ENCODE measurements at regions not wholly inside any gene's neighbourhood (a gene's known extent, or its start where the extent isn't known, plus 50 kb on each side); places are given as distances from the start of the nearest gene placed in this dataset.

DNA sequence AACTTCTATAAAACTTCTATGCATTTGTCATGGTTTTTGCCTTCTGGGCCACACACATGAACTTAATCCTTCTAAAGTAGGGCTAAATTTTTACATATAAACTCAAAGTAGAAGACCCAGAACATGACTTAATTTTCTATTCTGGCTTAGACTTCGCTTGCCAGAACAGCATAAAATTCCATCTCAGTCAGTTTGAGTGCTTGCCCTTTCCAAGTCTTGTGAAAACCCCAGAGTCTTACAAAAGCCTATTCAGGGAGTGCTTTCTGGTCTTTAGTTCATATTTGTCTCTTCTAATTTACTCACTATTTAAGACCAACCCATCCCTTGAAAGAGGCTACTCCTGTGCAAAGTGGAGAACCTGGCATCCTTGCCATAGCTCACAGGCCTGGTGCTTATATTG lies 201.6 kb upstream of the MEOX2 start:
- TF ChIP-seq EP300 (IDR thresholded peaks at IDR 0.05) (peak in 1 of 2 donors; percentile 6), POLR2A (IDR thresholded peaks at IDR 0.05) (no peak)
- TF ChIP-seq, protein P1, sequence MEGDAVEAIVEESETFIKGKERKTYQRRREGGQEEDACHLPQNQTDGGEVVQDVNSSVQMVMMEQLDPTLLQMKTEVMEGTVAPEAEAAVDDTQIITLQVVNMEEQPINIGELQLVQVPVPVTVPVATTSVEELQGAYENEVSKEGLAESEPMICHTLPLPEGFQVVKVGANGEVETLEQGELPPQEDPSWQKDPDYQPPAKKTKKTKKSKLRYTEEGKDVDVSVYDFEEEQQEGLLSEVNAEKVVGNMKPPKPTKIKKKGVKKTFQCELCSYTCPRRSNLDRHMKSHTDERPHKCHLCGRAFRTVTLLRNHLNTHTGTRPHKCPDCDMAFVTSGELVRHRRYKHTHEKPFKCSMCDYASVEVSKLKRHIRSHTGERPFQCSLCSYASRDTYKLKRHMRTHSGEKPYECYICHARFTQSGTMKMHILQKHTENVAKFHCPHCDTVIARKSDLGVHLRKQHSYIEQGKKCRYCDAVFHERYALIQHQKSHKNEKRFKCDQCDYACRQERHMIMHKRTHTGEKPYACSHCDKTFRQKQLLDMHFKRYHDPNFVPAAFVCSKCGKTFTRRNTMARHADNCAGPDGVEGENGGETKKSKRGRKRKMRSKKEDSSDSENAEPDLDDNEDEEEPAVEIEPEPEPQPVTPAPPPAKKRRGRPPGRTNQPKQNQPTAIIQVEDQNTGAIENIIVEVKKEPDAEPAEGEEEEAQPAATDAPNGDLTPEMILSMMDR (IDR thresholded peaks at IDR 0.05): no peak
- WGBS, 2 donors: 27 to 39% methylated on average over 1 of the region's 1 CpG

DNA sequence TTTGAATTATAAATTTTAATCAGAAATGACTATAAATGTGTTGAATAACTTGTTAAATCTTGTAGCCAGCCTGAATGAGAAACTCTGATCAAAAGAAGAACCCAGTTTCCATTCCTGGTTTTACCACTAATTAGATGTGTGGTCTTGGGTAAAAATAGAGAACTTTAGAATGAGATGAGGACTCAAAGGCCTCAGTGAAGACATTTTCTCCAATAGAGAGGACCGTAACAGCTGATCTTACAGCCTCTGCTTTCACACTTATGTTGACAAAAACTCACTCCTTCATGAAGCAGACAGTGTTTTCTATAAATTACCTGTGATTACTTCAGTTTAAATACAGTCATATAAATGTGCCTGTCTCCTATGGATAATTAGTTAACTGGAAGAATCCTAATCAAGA lies 200.1 kb upstream of the MEOX2 start:
- Histone ChIP-seq H3K36me3 (no peaks in the 10 kb centered on the region), H3K4me3 (no peak overlapping the region), H3K9me3 (no peaks in the 10 kb centered on the region), H3K4me1 (peaks cover 0 to 29% (median 0%) of the 10 kb centered on the region in 4 donors), H3K27me3 (no peaks in the 10 kb centered on the region), H3K27ac (no peak overlapping the region)
- TF ChIP-seq, protein P1 (IDR thresholded peaks at IDR 0.05): no peak
- TF ChIP-seq POLR2A (IDR thresholded peaks at IDR 0.05): no peak
- TF ChIP-seq EP300 (IDR thresholded peaks at IDR 0.05): no peak
- WGBS, 2 donors: 82 to 84% methylated on average over 1 of the region's 1 CpG
- no peak for DNase-seq (ENCODE audit: low spot score in 2 of 2)

More for the DNA sequence above, 201.6 kb upstream of the MEOX2 start:
- Histone ChIP-seq H3K4me3 (no peak overlapping the region), H3K27ac (no peak overlapping the region), H3K27me3 (no peaks in the 10 kb centered on the region), H3K36me3 (no peaks in the 10 kb centered on the region), H3K4me1 (peaks cover 0 to 34% (median 0%) of the 10 kb centered on the region in 4 donors), H3K9me3 (no peaks in the 10 kb centered on the region)
- DNase-seq (ENCODE audit: low spot score in 2 of 2): no peak

DNA sequence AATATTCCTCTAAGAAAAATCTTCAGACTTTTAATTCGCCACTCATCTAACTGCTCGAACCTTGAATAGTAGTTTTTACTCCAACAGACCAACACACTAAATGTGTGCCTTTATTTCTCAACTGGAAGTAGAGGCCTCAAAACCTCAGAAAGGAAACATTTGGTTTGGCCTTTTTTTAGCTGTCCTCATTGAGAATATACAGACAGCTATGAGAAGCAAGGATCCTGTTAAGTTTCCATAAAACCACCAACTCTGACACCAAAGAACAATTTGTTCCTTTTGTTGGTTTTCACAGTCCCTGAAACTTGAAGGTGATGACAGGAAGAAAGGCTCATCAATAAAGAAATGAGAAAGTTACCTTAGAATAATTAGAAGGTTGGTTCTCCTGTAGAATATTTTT lies 199.2 kb upstream of the MEOX2 start:
- Histone ChIP-seq H3K27me3 (no peaks in the 10 kb centered on the region), H3K4me3 (no peak overlapping the region), H3K9me3 (peaks cover 0 to 3% (median 0%) of the 10 kb centered on the region in 4 donors), H3K4me1 (peaks cover 0 to 23% (median 0%) of the 10 kb centered on the region in 4 donors), H3K36me3 (no peaks in the 10 kb centered on the region), H3K27ac (peak overlapping the region in 1 of 4 donors; percentile 22)
- 80 to 84% methylated on average over 2 of the region's 2 CpGs for WGBS, 2 donors
- no peak for DNase-seq (ENCODE audit: low spot score in 2 of 2)
- TF ChIP-seq EP300 (IDR thresholded peaks at IDR 0.05): peak in 1 of 2 donors; percentile 20
- TF ChIP-seq, protein P1 (IDR thresholded peaks at IDR 0.05): no peak

DNA sequence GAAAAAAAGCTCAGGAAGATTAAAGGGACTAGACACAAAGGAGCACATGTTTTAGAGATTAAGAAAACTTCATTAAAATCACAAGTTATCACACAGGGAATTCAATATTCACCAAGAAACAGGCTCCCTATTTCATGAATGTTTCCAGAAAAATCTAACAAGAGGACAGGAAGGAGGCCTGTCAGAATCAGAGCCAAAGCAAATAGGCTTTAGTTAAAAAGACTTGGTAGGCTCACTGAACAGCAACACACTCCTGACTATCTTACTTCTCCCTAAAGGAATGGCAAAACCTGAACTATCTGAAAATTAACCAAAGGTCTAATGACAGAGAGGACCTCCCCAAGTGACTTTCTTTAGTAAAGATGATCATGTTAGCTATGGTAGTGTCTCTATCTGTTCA lies 188.3 kb upstream of the MEOX2 start:
- H3K27ac ChIP-seq: peak overlapping the region in 1 of 4 donors; percentile 18
- DNase-seq (ENCODE audit: low spot score in 2 of 2): no peak
- peaks cover 0 to 5% (median 0%) of the 10 kb centered on the region in 4 donors for H3K4me1 ChIP-seq
- TF ChIP-seq EP300 (IDR thresholded peaks at IDR 0.05) (no peak), POLR2A (IDR thresholded peaks at IDR 0.05) (no peak)
- TF ChIP-seq, protein P1 (IDR thresholded peaks at IDR 0.05): no peak
- H3K36me3 ChIP-seq: no peaks in the 10 kb centered on the region
- H3K9me3 ChIP-seq: no peaks in the 10 kb centered on the region
- H3K4me3 ChIP-seq: no peak overlapping the region
- H3K27me3 ChIP-seq: no peaks in the 10 kb centered on the region

DNA sequence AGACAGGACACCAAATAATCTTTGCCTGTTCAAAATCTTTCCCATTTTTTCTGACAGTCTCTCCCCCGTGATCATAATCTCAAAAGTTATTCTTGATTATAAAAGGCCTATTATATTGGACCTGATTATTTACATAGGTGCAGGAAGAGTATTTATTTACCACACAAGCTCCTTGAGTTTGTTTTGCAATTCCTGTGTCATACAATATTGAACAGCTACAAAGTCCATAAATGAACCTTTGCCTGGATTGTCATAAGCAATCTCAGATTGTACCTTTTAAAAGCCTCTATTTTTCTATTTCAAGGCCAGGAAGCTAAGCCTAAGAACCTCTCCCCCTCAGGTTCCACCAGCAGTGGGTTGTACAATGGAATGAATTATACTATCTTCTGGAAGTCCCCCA lies 183.9 kb upstream of the MEOX2 start:
- WGBS, 2 donors: 53 to 55% methylated on average over 1 of the region's 1 CpG
- no peaks in the 10 kb centered on the region for H3K9me3 ChIP-seq
- no peak overlapping the region for H3K4me3 ChIP-seq
- TF ChIP-seq EP300 (IDR thresholded peaks at IDR 0.05) (no peak), POLR2A (IDR thresholded peaks at IDR 0.05) (no peak)
- TF ChIP-seq, protein P1 (IDR thresholded peaks at IDR 0.05): no peak
- H3K27ac ChIP-seq: no peak overlapping the region
- H3K36me3 ChIP-seq: no peaks in the 10 kb centered on the region
- DNase-seq (ENCODE audit: low spot score in 2 of 2): no peak
- no peaks in the 10 kb centered on the region for H3K27me3 ChIP-seq
- peaks cover 0 to 5% (median 0%) of the 10 kb centered on the region in 4 donors for H3K4me1 ChIP-seq

All from tibial nerve (tissue), 4 donors.